Neutrophil (primary cell): ENCODE measurements at regions not wholly inside any gene's neighbourhood (a gene's known extent, or its start where the extent isn't known, plus 50 kb on each side); places are given as distances from the start of the nearest gene placed in this dataset.

Source experiments
- H3K27ac ChIP-seq: fragments of 200-600 bp; sonication (generic); 2 replicates; pipeline ENCODE4 v1.5.1; 2016; ENCODE audit warnings: mild to moderate bottlenecking, moderate library complexity
- H3K27me3 ChIP-seq: fragments of 200-600 bp; sonication (generic); 2 replicates; pipeline ENCODE4 v1.6.0; 2016; ENCODE audit warnings: mild to moderate bottlenecking
- H3K36me3 ChIP-seq: fragments of 200-600 bp; sonication (generic); 2 replicates; pipeline ENCODE4 v1.5.1; 2017
- H3K4me1 ChIP-seq, 2 experiments: fragments of 200-600 bp in 1 of 2; sonication (generic) in 1 of 2; 1 replicate in 1 of 2; 2 replicates in 1 of 2; pipeline versions ENCODE4 v1.5.1 to v1.6.1; 2013 to 2016; ENCODE audit warnings: low read depth in 1 of 2, low read length in 1 of 2, mild to moderate bottlenecking in 1 of 2, moderate library complexity in 1 of 2; ENCODE audit not compliant: control insufficient read depth in 1 of 2, insufficient read depth in 1 of 2
- H3K4me3 ChIP-seq, 2 experiments: fragments of 200-600 bp in 1 of 2; sonication (generic) in 1 of 2; 1 replicate in 1 of 2; 2 replicates in 1 of 2; pipeline ENCODE4 v1.5.1; 2013 to 2016; ENCODE audit warnings: low read depth in 1 of 2, low read length in 1 of 2, mild to moderate bottlenecking in 1 of 2, moderate library complexity in 1 of 2
- H3K9me3 ChIP-seq: fragments of 200-600 bp; sonication (generic); 2 replicates; pipeline ENCODE4 v1.5.1; 2016
- TF ChIP-seq, protein P1 (sequence below): fragments of 200-600 bp; sonication (generic); IDR thresholded peaks from 2 replicates; pipeline ENCODE4 v1.5.1; 2016; ENCODE audit warnings: antibody characterized with exemption

DNA sequence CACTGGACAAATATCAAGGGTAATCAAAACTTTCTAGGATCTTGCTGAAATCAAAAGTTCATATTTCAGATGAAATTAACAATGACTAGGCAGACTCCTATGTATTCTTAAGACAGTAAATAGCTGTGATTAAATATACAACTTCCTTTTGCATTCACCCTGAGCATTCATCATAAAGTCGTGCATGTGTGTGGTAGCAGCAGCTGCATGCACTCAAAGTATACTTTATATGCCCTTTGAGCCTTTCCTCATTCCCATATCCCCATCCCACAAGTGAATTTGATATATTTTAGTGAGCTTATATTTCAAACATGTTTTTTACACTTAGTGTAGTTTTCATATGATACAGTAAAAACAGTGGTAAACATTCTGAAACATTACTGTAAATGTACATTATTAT, 959.0 kb downstream of the C4orf33 start:
- H3K4me3 ChIP-seq: no peak overlapping the region
- H3K27me3 ChIP-seq: no peaks in the 10 kb centered on the region
- H3K36me3 ChIP-seq: no peaks in the 10 kb centered on the region
- TF ChIP-seq, protein P1, sequence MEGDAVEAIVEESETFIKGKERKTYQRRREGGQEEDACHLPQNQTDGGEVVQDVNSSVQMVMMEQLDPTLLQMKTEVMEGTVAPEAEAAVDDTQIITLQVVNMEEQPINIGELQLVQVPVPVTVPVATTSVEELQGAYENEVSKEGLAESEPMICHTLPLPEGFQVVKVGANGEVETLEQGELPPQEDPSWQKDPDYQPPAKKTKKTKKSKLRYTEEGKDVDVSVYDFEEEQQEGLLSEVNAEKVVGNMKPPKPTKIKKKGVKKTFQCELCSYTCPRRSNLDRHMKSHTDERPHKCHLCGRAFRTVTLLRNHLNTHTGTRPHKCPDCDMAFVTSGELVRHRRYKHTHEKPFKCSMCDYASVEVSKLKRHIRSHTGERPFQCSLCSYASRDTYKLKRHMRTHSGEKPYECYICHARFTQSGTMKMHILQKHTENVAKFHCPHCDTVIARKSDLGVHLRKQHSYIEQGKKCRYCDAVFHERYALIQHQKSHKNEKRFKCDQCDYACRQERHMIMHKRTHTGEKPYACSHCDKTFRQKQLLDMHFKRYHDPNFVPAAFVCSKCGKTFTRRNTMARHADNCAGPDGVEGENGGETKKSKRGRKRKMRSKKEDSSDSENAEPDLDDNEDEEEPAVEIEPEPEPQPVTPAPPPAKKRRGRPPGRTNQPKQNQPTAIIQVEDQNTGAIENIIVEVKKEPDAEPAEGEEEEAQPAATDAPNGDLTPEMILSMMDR: no peak
- H3K4me1 ChIP-seq: no peaks in the 10 kb centered on the region
- no peak overlapping the region for H3K27ac ChIP-seq
- H3K9me3 ChIP-seq: no peaks in the 10 kb centered on the region

DNA sequence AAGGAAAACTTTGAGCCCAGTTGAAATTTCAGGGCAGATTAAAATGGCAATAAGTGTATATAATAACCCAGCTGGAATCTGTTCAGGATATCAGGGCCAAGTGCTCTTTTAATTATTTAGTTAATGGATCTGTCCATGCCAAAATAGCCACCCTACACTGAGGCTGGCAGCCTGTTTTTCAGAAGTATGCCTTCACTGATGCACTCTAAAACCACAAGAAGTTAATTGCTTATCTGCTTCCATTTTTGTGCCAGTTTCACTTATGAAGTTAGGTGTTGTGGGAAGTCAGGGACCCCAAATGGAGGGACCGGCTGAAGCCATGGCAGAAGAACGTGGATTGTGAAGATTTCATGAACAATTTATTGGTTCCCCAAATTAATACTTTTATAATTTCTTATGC, 960.3 kb downstream of the C4orf33 start:
- Histone ChIP-seq H3K9me3 (no peaks in the 10 kb centered on the region), H3K4me3 (no peak overlapping the region), H3K27ac (no peak overlapping the region), H3K27me3 (no peaks in the 10 kb centered on the region), H3K4me1 (no peaks in the 10 kb centered on the region), H3K36me3 (no peaks in the 10 kb centered on the region)
- TF ChIP-seq, protein P1: no peak

DNA sequence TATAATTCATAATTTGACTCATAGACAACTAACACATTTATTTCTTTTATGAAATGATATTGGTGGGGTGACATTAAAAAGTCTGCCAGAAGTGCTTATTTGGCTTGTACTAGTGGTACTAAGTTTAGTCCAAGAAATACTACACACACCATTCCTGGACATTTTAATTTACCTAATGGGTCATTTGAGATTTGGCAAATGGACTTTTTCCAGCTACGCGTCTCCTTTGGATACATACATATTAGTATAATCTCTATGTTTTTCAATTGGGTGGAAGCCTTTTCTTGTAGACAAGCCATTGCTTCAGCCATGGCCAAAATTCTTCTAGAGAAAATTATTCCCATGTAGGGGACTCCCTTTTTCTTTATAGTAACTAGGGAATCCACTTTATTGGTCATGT, 968.5 kb downstream of the C4orf33 start:
- Histone ChIP-seq H3K27me3 (no peaks in the 10 kb centered on the region), H3K27ac (no peak overlapping the region), H3K36me3 (no peaks in the 10 kb centered on the region), H3K9me3 (no peaks in the 10 kb centered on the region), H3K4me3 (no peak overlapping the region), H3K4me1 (no peaks in the 10 kb centered on the region)
- TF ChIP-seq, protein P1: no peak

DNA sequence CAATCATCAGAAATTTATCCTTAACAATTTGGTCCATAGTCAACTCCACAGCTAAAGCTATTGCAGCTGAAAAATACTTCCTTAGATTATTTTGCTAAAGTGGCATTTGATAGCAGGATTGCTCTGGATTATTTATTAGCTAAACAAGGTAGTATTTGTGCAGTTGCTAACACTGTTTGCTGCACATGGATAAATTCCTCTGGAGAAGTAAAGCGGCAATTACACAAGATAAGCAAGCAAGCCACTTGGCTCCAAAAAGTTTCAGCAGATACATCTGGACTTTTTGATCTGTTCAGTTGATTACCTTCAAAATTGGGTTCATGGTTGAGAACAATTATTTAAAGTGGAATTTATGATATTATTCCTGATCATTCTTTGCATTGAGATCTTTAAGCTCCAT, 971.5 kb downstream of the C4orf33 start:
- TF ChIP-seq, protein P1: no peak
- no peaks in the 10 kb centered on the region for H3K9me3 ChIP-seq
- no peaks in the 10 kb centered on the region for H3K27me3 ChIP-seq
- H3K4me1 ChIP-seq: no peaks in the 10 kb centered on the region
- no peak overlapping the region for H3K27ac ChIP-seq
- no peak overlapping the region for H3K4me3 ChIP-seq
- no peaks in the 10 kb centered on the region for H3K36me3 ChIP-seq

DNA sequence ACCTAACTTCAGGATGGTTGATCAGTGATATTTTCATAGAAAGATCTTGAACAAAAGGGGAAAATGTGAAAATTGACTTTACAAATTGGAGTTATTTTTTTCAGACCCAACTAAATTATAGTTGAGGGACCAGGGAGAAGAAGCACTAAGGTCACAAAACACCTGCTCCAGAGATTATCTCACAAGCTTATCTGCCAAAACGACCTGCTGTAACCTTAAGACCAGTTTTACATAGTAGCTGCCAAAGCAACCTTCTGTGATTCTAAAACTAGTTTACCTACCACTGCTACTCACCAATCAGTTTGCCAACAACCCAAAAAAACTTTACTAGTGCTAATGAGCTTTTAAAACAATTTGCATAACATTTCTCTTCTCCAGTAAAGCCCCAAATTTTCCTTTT, 972.1 kb downstream of the C4orf33 start:
- H3K27me3 ChIP-seq: no peaks in the 10 kb centered on the region
- H3K4me1 ChIP-seq: no peaks in the 10 kb centered on the region
- H3K4me3 ChIP-seq: no peak overlapping the region
- no peaks in the 10 kb centered on the region for H3K9me3 ChIP-seq
- H3K27ac ChIP-seq: no peak overlapping the region
- no peaks in the 10 kb centered on the region for H3K36me3 ChIP-seq
- TF ChIP-seq, protein P1: no peak

DNA sequence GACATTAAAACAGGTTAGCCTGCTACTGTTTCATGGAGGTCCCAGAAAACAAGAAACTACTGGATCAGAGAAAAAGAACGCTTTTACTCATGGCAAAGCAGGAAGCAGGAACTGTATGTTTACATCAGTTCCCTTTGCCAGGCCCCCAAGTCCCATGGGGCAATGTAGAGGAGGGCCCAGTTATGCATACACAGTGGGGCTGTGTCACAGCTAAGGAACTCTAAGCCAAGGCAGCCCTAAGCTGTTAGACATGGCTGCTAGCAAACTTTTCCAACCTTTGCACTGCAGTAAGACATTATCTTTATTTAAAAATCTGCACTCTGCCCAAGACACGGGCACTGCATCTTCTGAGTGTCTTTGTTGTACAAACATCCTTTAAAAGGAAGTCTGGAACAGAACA, 975.8 kb downstream of the C4orf33 start:
- Histone ChIP-seq H3K9me3 (no peaks in the 10 kb centered on the region), H3K4me1 (no peaks in the 10 kb centered on the region), H3K27ac (no peak overlapping the region), H3K27me3 (no peaks in the 10 kb centered on the region), H3K4me3 (no peak overlapping the region), H3K36me3 (no peaks in the 10 kb centered on the region)
- TF ChIP-seq, protein P1: no peak
